Activated CD4-positive, alpha-beta T cell treated with anti-CD3 and anti-CD28 coated beads, Interleukin-2, amount 50 U/mL, for 4 hours (primary cell): ENCODE measurements at regions not wholly inside any gene's neighbourhood (a gene's known extent, or its start where the extent isn't known, plus 50 kb on each side); places are given as distances from the start of the nearest gene placed in this dataset.

ENCODE experiments used
- DNase-seq, 2 experiments: peaks; one replicate each; pipeline ENCODE4 v3.0.0-alpha.2; 2020

GRCh38 chr10:43825984-43826383 lies 177.3 kb upstream of the ZNF32 start:
- no peak for DNase-seq

GRCh38 chr10:43825421-43825820 lies 176.7 kb upstream of the ZNF32 start:
- DNase-seq = no peak

GRCh38 chr10:43824934-43825333 lies 176.3 kb upstream of the ZNF32 start:
- no peak for DNase-seq

GRCh38 chr10:43822631-43823580 lies 174.2 kb upstream of the ZNF32 start:
- no peak for DNase-seq

- DNase-seq = no peak
Observed at GRCh38 chr10:43821103-43821502, 172.4 kb upstream of the ZNF32 start.

GRCh38 chr10:43820663-43821062 lies 172.0 kb upstream of the ZNF32 start:
- no peak for DNase-seq

GRCh38 chr10:43819464-43820230 lies 171.0 kb upstream of the ZNF32 start:
- DNase-seq = no peak

- no peak for DNase-seq
Observed at GRCh38 chr10:43818687-43819086, 170.0 kb upstream of the ZNF32 start.

GRCh38 chr10:43817368-43817767 lies 168.7 kb upstream of the ZNF32 start:
- no peak for DNase-seq

- peak; percentile 52 to 56 for DNase-seq
Observed at GRCh38 chr10:43816351-43817321, 168.0 kb upstream of the ZNF32 start.

- no peak for DNase-seq
Observed at GRCh38 chr10:43815181-43815885, 166.7 kb upstream of the ZNF32 start.

GRCh38 chr10:43814663-43815062 lies 166.0 kb upstream of the ZNF32 start:
- DNase-seq = no peak

GRCh38 chr10:43811871-43812270 lies 163.2 kb upstream of the ZNF32 start:
- DNase-seq = no peak

GRCh38 chr10:43809211-43809930 lies 160.7 kb upstream of the ZNF32 start:
- no peak for DNase-seq

- no peak for DNase-seq
Observed at GRCh38 chr10:43808136-43808535, 159.5 kb upstream of the ZNF32 start.

GRCh38 chr10:43806831-43807640 lies 158.4 kb upstream of the ZNF32 start:
- no peak for DNase-seq

- no peak for DNase-seq
Observed at GRCh38 chr10:43803791-43804190, 155.1 kb upstream of the ZNF32 start.

- no peak for DNase-seq
Observed at GRCh38 chr10:43802988-43803696, 154.5 kb upstream of the ZNF32 start.

GRCh38 chr10:43801626-43802025 lies 152.9 kb upstream of the ZNF32 start:
- no peak for DNase-seq

GRCh38 chr10:43801140-43801539 lies 152.5 kb upstream of the ZNF32 start:
- no peak for DNase-seq
